ENCODE measurements at regions not wholly inside any gene's neighbourhood (a gene's known extent, or its start where the extent isn't known, plus 50 kb on each side); places are given as distances from the start of the nearest gene placed in this dataset.

DNA sequence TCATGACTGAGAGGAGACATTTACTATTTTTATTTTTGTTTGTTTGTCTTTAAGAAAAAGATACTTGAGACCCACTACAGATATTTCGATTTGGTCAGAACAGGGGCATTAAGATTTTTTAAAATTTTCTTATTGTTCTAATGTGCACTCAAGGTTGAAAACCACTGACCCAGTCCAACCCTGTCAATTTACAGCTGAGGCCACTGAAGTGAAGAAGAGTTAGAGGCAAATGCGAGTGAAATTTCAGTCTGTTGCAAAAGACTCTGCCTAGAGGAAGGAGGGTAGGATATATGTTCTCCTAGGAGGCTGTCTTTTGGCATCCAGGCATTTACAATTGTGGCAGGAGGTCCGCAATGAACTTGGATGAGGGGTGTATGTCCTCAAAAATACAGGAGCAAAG lies 396.3 kb downstream of the RPS24 start:
- no peak overlapping the region for H3K4me3 ChIP-seq (ENCODE audit: low read depth, low read length)
- DNase-seq (ENCODE audit: low read depth): no peak
- TF ChIP-seq CTCF (conservative IDR thresholded peaks at IDR 0.05; ENCODE audit: low read depth, low read length): no peak

DNA sequence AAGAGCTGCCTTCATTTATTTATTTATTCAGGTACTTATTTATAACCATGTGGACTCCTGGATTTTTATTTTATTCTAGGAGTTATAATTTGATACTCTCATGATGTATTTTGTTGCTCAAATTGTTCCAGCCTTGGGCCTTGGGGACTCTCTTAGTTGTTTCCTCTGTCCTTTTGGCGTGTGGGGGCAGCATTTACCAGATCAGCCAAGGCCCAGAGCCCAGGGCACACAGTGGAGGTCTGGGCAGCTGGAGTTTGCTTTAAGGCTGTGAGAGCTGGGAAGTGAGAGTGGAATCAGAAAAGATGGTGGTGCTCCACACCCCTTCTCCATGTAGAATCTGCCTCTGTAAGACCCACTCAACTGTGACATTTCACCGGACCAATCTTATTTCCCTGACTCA lies 398.9 kb downstream of the RPS24 start:
- no peak for TF ChIP-seq CTCF (conservative IDR thresholded peaks at IDR 0.05; ENCODE audit: low read depth, low read length)
- no peak for DNase-seq (ENCODE audit: low read depth)
- H3K4me3 ChIP-seq (ENCODE audit: low read depth, low read length): no peak overlapping the region

GRCh38 chr10:78433076-78433595 lies 399.5 kb downstream of the RPS24 start:
- DNase-seq (ENCODE audit: low read depth): no peak
- no peak for TF ChIP-seq CTCF (conservative IDR thresholded peaks at IDR 0.05; ENCODE audit: low read depth, low read length)

DNA sequence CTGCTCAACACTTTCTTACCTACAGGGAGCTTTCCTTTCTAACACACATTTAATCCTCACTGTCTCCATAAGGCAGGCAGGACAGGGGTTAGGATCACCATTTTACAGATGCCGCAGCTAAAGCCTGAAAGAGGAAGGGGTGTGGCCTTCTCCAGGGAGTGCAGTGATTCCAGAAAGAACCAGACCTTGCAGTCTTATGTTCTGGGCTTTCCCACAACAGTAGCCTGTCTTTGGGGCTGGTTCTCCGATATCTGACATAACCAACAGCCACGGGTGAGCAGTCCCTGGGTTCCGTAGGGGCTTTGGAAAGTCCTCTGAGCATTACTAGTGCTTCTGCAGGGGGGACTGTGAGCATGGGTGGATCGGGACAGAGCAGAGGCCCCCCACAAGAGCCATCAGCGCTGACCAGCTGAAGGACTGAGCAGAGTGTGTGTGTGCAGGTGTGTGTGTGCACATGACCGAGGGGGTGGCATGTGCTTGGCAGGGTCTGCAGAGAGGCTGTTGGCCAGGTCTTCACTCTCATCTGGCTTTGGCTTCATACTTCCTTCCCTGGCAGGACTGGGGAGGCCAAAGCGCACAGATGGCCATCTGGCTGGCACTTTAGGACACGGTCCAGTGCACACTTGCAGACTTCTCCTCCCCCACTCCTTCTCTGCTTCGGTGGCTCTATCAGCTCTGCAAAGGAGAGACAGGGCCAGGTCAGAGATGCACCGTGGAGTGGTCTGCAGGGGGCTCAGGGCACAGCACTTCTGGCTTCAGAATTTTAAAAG lies 400.3 kb downstream of the RPS24 start:
- no peak for TF ChIP-seq CTCF (conservative IDR thresholded peaks at IDR 0.05; ENCODE audit: low read depth, low read length)
- DNase-seq (ENCODE audit: low read depth): no peak
- H3K4me3 ChIP-seq (ENCODE audit: low read depth, low read length): no peak overlapping the region

More at GRCh38 chr10:78433076-78433595, 399.5 kb downstream of the RPS24 start:
- no peak overlapping the region for H3K4me3 ChIP-seq (ENCODE audit: low read depth, low read length)

GRCh38 chr10:78434886-78435285 lies 401.2 kb downstream of the RPS24 start:
- H3K4me3 ChIP-seq (ENCODE audit: low read depth, low read length): no peak overlapping the region
- DNase-seq (ENCODE audit: low read depth): no peak
- TF ChIP-seq CTCF (conservative IDR thresholded peaks at IDR 0.05; ENCODE audit: low read depth, low read length): no peak

- TF ChIP-seq CTCF (conservative IDR thresholded peaks at IDR 0.05; ENCODE audit: low read depth, low read length): no peak
- DNase-seq (ENCODE audit: low read depth): no peak
- no peak overlapping the region for H3K4me3 ChIP-seq (ENCODE audit: low read depth, low read length)
Measured at GRCh38 chr10:78435484-78436221, 402.0 kb downstream of the RPS24 start.

Measured in epithelial cell of proximal tubule (primary cell).